ENCODE measurements at regions not wholly inside any gene's neighbourhood (a gene's known extent, or its start where the extent isn't known, plus 50 kb on each side); places are given as distances from the start of the nearest gene placed in this dataset.

GRCh38 chr6:170046791-170047626 lies 243.9 kb downstream of the DLL1 start:
- no peak for TF ChIP-seq CTCF (IDR thresholded peaks at IDR 0.05)
- no peak for TF ChIP-seq POLR2A (IDR thresholded peaks at IDR 0.05)

Measured in body of pancreas (tissue), 4 donors.